ENCODE measurements at regions not wholly inside any gene's neighbourhood (a gene's known extent, or its start where the extent isn't known, plus 50 kb on each side); places are given as distances from the start of the nearest gene placed in this dataset.
"Not testable (repeated sequence)": the region's sequence is repeated elsewhere in the genome, so short reads cannot be mapped to it uniquely, and the experiment has no call there.

DNA sequence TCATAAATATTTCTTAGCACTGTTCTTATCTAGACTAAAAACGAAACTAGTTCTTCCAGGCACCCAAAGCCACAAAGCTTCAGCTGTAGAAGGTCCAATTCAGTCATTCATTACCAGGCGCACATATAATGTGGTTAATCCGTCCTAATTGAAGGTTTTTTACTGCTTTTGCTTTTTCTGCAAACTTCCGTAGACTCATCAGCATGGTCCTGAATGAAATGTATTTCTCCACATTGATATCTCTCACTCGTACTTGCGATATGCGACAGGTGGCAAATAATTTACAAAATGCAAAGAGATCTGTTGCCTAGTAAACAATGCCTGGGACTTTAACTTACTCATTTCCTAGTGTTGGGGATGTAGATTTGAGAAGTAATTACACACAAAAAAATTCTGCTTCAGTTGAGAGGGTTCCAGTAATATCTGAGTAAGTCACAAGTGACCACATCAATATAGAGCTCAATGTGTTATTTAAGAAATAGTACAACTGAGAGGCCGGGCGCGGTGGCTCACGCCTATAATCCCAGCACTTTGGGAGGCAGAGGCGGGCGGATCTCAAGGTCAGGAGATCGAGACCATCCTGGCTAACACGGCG, 75.0 kb upstream of the MBNL1 start:
- no peak for DNase-seq (ENCODE audit: low spot score)

GRCh38 chr3:152195206-152195605, 73.5 kb upstream of the MBNL1 start:
- no peak for DNase-seq (ENCODE audit: low spot score)

GRCh38 chr3:152196782-152197181, 71.9 kb upstream of the MBNL1 start:
- no peak for DNase-seq (ENCODE audit: low spot score)

- DNase-seq (ENCODE audit: low spot score), result peak; percentile 12
Measured at GRCh38 chr3:152197451-152197850, 71.3 kb upstream of the MBNL1 start.

- no peak for DNase-seq (ENCODE audit: low spot score)
Measured at GRCh38 chr3:152197937-152198336, 70.8 kb upstream of the MBNL1 start.

DNA sequence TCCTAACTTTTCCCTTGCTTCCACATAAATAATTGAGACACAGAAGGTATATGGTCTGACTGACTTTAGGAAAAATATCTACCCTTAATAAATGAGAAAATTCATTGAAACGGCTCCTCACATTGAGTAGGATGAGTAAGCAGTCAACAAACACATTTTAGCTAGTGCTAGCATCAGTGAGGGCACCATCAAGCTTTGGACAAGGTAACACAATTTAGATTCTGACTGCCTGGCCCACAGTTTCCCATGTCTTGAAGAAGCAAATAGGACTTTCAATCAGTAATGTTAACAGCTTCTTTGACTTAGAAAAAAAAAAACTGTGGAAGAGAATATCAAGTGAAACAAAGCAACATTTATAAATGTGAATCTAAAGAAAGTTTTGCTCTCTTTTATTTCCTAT, 70.1 kb upstream of the MBNL1 start:
- no peak for DNase-seq (ENCODE audit: low spot score)

DNA sequence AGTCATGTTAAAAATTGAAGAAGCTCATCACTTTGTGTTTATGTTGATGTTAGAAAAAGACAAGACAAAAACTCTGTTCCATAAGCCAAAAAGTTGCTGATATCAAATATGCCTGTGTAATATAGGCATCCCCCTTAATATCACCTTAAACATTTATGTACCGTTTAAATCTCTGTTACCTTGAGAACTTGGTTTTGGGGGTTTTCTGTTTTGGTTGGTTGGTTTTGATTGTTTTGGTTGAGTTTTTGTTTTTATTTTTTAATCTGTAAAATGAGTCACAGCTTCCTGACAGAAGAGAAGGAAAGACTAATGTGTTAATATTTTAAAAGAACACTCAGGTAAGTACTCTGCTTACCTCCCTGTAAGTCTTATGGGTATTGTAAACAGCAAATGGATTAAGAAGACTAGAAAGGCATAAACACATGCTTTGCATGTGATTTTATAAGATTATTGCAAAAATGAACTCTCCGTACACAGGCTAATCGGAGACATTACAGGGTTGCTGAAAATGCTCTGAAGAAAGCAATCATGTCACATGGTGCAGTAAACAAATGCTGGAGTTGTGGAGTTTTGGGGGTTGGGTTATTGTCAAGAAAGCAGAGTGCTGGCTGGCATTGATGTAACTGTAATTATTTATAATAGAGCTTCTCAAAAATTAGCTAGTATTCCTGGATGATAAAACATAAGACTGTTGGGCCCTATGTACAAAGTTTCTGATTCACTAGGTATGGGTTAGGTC, 69.5 kb upstream of the MBNL1 start:
- no peak for DNase-seq (ENCODE audit: low spot score)

- DNase-seq (ENCODE audit: low spot score), result no peak
Measured at GRCh38 chr3:152200476-152201420, 68.0 kb upstream of the MBNL1 start.

DNA sequence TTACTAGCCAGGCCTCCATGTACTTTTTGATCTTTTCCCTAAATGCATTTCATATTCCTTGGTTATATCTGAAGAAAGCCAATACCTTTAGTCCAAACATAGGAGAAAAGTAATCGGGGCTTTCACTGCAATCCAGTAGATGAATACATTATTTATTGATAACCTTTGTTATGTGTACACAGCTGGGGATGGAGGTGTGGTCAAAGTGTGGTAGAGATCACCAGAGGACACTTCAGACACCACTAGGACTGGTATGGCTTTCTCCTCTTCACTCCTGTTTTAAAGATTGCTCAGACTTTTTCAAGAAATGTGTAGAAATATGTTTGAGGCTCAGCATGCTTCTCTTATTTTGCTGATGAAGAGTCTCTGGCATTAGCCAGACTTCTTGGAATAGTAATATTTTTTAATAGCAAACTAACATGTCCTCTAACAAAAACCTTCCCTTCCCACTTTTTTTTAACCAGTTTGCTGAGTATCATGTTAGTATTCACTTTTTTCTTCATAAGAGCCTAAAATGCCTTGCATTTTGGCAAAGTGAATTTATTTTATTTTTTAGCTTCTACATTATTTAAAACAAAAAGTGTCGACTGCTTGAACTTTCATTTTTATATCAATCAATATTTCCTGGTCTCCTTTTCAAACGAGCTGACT, 65.6 kb upstream of the MBNL1 start:
- no peak for DNase-seq (ENCODE audit: low spot score)

DNA sequence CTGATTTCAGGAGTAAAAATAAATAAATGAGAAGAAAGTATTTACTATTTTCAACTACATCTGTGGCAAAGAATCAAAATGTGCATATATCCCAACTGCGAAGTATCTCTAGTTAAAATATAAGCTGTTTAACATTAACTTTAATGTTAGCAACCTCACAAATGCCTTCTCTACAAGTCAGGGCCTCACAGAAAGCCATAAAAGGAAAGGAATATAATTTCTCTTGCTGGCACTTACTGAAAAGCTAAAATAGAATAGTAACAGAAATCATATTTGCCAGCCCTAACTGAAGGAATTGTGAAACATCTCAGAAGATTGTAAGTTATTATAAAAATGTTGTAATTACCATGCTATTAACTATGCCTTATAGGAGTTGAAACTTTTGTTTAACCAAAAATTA, 65.1 kb upstream of the MBNL1 start:
- DNase-seq (ENCODE audit: low spot score), result no peak

- no peak for DNase-seq (ENCODE audit: low spot score)
Measured at GRCh38 chr3:152204218-152204617, 64.5 kb upstream of the MBNL1 start.

- DNase-seq (ENCODE audit: low spot score), result no peak
Measured at GRCh38 chr3:152205097-152205593, 63.6 kb upstream of the MBNL1 start.

DNA sequence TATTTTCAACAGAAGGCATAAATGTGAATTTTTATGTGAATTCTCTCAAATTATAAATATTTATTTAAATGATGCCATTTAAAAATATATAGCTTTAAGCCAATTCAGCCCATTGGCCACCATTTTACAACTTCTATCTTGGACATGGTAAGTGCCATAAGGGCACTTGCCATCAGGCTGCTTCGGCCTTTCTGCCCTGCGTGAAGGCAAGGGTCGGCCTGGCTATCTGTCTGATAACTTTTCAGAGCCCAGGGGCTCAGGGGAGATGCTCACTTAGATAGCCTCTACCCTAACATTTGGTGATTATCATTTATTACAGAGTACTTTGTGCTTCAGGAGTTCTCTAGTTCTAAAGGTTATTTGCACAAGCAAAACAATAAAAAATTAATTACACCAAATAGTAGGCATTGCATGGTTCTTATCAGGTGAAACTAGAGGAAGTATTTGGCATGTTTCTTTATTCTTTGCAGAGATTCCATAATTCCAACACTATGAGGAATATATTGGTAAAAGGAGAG, 62.4 kb upstream of the MBNL1 start:
- no peak for DNase-seq (ENCODE audit: low spot score)

- no peak for DNase-seq (ENCODE audit: low spot score)
Measured at GRCh38 chr3:152208439-152208838, 60.3 kb upstream of the MBNL1 start.

GRCh38 chr3:152209060-152209459, 59.7 kb upstream of the MBNL1 start:
- no peak for DNase-seq (ENCODE audit: low spot score)

GRCh38 chr3:152209776-152210175, 59.0 kb upstream of the MBNL1 start:
- DNase-seq (ENCODE audit: low spot score), result no peak

GRCh38 chr3:152210697-152211096, 58.0 kb upstream of the MBNL1 start:
- DNase-seq (ENCODE audit: low spot score), result no peak

GRCh38 chr3:152211655-152212054, 57.1 kb upstream of the MBNL1 start:
- no peak for DNase-seq (ENCODE audit: low spot score)

- DNase-seq (ENCODE audit: low spot score), result no peak
Measured at GRCh38 chr3:152213203-152213602, 55.5 kb upstream of the MBNL1 start.

GRCh38 chr3:152213938-152214337, 54.8 kb upstream of the MBNL1 start:
- DNase-seq (ENCODE audit: low spot score), result no peak

DNA sequence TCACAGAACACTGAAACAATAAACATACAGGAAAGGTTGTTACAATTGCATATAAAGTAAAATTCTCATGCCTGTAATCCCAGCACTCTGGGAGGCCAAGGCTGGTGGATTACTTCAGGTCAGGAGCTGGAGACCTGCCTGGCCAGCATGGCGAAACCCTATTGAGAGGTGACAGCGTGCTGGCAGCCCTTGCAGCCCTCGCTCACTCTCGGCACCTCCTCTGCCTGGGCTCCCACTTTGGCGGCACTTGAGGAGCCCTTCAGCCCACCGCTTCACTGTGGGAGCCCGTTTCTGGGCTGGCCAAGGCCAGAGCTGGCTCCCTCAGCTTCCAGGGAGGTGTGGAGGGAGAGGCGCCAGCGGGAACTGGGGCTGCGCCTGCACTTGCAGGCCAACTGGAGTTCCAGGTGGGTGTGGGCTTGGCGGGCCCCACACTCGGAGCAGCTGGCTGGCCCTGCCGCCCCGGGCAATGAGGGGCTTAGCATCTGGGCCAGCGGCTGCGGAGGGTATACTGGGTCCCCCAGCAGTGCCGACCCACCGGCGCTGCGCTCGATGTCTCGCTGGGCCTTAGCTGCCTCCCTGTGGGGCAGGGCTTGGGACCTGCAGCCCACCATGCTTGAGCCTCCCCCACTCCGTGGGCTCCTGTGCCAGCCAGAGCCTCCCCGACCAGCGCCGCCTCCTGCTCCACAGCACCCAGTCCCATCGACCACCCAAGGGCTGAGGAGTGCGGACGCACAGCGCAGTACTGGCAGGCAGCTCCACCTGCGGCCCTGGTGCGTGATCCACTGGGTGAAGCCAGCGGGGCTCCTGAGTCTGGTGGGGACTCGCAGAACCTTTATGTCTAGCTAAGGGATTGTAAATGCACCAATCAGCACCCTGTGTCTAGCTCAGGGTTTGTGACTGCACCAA, 51.5 kb upstream of the MBNL1 start:
- DNase-seq (ENCODE audit: low spot score), result not testable (repeated sequence)
